ENCODE measurements at regions not wholly inside any gene's neighbourhood (a gene's known extent, or its start where the extent isn't known, plus 50 kb on each side); places are given as distances from the start of the nearest gene placed in this dataset.

- no peaks in the 10 kb centered on the region for H3K36me3 ChIP-seq (ENCODE audit: control insufficient read depth, insufficient read depth, low read length)
Observed at GRCh38 chr2:217505303-217505702, 497.5 kb downstream of the TNS1 start.

GRCh38 chr2:217501887-217502286, 500.9 kb downstream of the TNS1 start:
- Histone ChIP-seq H3K4me3 (ENCODE audit: low read depth, low read length) (no peak overlapping the region), H3K27ac (ENCODE audit: low read depth, low read length) (no peak overlapping the region), H3K27me3 (ENCODE audit: control insufficient read depth, insufficient read depth, low read length) (no peaks in the 10 kb centered on the region), H3K4me1 (ENCODE audit: control insufficient read depth, insufficient read depth, low read length) (no peaks in the 10 kb centered on the region), H3K9me3 (ENCODE audit: control insufficient read depth, insufficient read depth, low read length) (no peaks in the 10 kb centered on the region), H3K9ac (ENCODE audit: low read depth, low read length) (no peak overlapping the region), H3K36me3 (ENCODE audit: control insufficient read depth, insufficient read depth, low read length) (no peaks in the 10 kb centered on the region)

More at GRCh38 chr2:217505303-217505702, 497.5 kb downstream of the TNS1 start:
- Histone ChIP-seq H3K4me1 (ENCODE audit: control insufficient read depth, insufficient read depth, low read length) (no peaks in the 10 kb centered on the region), H3K4me3 (ENCODE audit: low read depth, low read length) (no peak overlapping the region), H3K9me3 (ENCODE audit: control insufficient read depth, insufficient read depth, low read length) (no peaks in the 10 kb centered on the region), H3K9ac (ENCODE audit: low read depth, low read length) (no peak overlapping the region), H3K27me3 (ENCODE audit: control insufficient read depth, insufficient read depth, low read length) (no peaks in the 10 kb centered on the region), H3K27ac (ENCODE audit: low read depth, low read length) (no peak overlapping the region)

- Histone ChIP-seq H3K27ac (ENCODE audit: low read depth, low read length) (no peak overlapping the region), H3K9ac (ENCODE audit: low read depth, low read length) (no peak overlapping the region), H3K4me3 (ENCODE audit: low read depth, low read length) (no peak overlapping the region), H3K4me1 (ENCODE audit: control insufficient read depth, insufficient read depth, low read length) (no peaks in the 10 kb centered on the region), H3K27me3 (ENCODE audit: control insufficient read depth, insufficient read depth, low read length) (no peaks in the 10 kb centered on the region), H3K9me3 (ENCODE audit: control insufficient read depth, insufficient read depth, low read length) (no peaks in the 10 kb centered on the region), H3K36me3 (ENCODE audit: control insufficient read depth, insufficient read depth, low read length) (no peaks in the 10 kb centered on the region)
Observed at GRCh38 chr2:217497843-217498377, 504.9 kb downstream of the TNS1 start.

- Histone ChIP-seq H3K4me1 (ENCODE audit: control insufficient read depth, insufficient read depth, low read length) (0 out of 2 replicates have a peak, but pooled peaks cover 5% of the 10 kb centered on the region), H3K27ac (ENCODE audit: low read depth, low read length) (no peak overlapping the region), H3K27me3 (ENCODE audit: control insufficient read depth, insufficient read depth, low read length) (no peaks in the 10 kb centered on the region), H3K36me3 (ENCODE audit: control insufficient read depth, insufficient read depth, low read length) (no peaks in the 10 kb centered on the region), H3K9me3 (ENCODE audit: control insufficient read depth, insufficient read depth, low read length) (no peaks in the 10 kb centered on the region), H3K9ac (ENCODE audit: low read depth, low read length) (no peak overlapping the region), H3K4me3 (ENCODE audit: low read depth, low read length) (no peak overlapping the region)
Observed at GRCh38 chr2:217494557-217494956, 508.2 kb downstream of the TNS1 start.

- no peaks in the 10 kb centered on the region for H3K36me3 ChIP-seq (ENCODE audit: control insufficient read depth, insufficient read depth, low read length)
- 0 out of 2 replicates have a peak, but pooled peaks cover 8% of the 10 kb centered on the region for H3K4me1 ChIP-seq (ENCODE audit: control insufficient read depth, insufficient read depth, low read length)
- no peak overlapping the region for H3K9ac ChIP-seq (ENCODE audit: low read depth, low read length)
- no peaks in the 10 kb centered on the region for H3K27me3 ChIP-seq (ENCODE audit: control insufficient read depth, insufficient read depth, low read length)
- H3K4me3 ChIP-seq (ENCODE audit: low read depth, low read length): no peak overlapping the region
- no peak overlapping the region for H3K27ac ChIP-seq (ENCODE audit: low read depth, low read length)
- H3K9me3 ChIP-seq (ENCODE audit: control insufficient read depth, insufficient read depth, low read length): no peaks in the 10 kb centered on the region
Observed at GRCh38 chr2:217491271-217491670, 511.5 kb downstream of the TNS1 start.

- no peak overlapping the region; the same call in 1 of the 2 replicates for H3K9ac ChIP-seq (ENCODE audit: low read depth, low read length)
- no peak overlapping the region for H3K27ac ChIP-seq (ENCODE audit: low read depth, low read length)
- H3K4me1 ChIP-seq (ENCODE audit: control insufficient read depth, insufficient read depth, low read length): 0 out of 2 replicates have a peak, but pooled peaks cover 8% of the 10 kb centered on the region
- H3K9me3 ChIP-seq (ENCODE audit: control insufficient read depth, insufficient read depth, low read length): no peaks in the 10 kb centered on the region
- H3K36me3 ChIP-seq (ENCODE audit: control insufficient read depth, insufficient read depth, low read length): no peaks in the 10 kb centered on the region
- no peak overlapping the region for H3K4me3 ChIP-seq (ENCODE audit: low read depth, low read length)
- H3K27me3 ChIP-seq (ENCODE audit: control insufficient read depth, insufficient read depth, low read length): no peaks in the 10 kb centered on the region
Observed at GRCh38 chr2:217489145-217489960, 513.4 kb downstream of the TNS1 start.

- Histone ChIP-seq H3K36me3 (ENCODE audit: control insufficient read depth, insufficient read depth, low read length) (no peaks in the 10 kb centered on the region), H3K27me3 (ENCODE audit: control insufficient read depth, insufficient read depth, low read length) (no peaks in the 10 kb centered on the region), H3K4me1 (ENCODE audit: control insufficient read depth, insufficient read depth, low read length) (peaks cover 6% of the 10 kb centered on the region), H3K4me3 (ENCODE audit: low read depth, low read length) (no peak overlapping the region), H3K9ac (ENCODE audit: low read depth, low read length) (no peak overlapping the region), H3K9me3 (ENCODE audit: control insufficient read depth, insufficient read depth, low read length) (no peaks in the 10 kb centered on the region), H3K27ac (ENCODE audit: low read depth, low read length) (no peak overlapping the region)
Observed at GRCh38 chr2:217484046-217484445, 518.7 kb downstream of the TNS1 start.

GRCh38 chr2:217482056-217482710, 520.6 kb downstream of the TNS1 start:
- no peak overlapping the region for H3K9ac ChIP-seq (ENCODE audit: low read depth, low read length)
- H3K4me3 ChIP-seq (ENCODE audit: low read depth, low read length): no peak overlapping the region
- H3K27me3 ChIP-seq (ENCODE audit: control insufficient read depth, insufficient read depth, low read length): no peaks in the 10 kb centered on the region
- no peaks in the 10 kb centered on the region for H3K9me3 ChIP-seq (ENCODE audit: control insufficient read depth, insufficient read depth, low read length)
- no peaks in the 10 kb centered on the region for H3K36me3 ChIP-seq (ENCODE audit: control insufficient read depth, insufficient read depth, low read length)
- no peak overlapping the region for H3K27ac ChIP-seq (ENCODE audit: low read depth, low read length)
- peaks cover 15% of the 10 kb centered on the region for H3K4me1 ChIP-seq (ENCODE audit: control insufficient read depth, insufficient read depth, low read length)

- Histone ChIP-seq H3K4me1 (ENCODE audit: control insufficient read depth, insufficient read depth, low read length) (peaks cover 15% of the 10 kb centered on the region), H3K27ac (ENCODE audit: low read depth, low read length) (no peak overlapping the region), H3K36me3 (ENCODE audit: control insufficient read depth, insufficient read depth, low read length) (no peaks in the 10 kb centered on the region), H3K27me3 (ENCODE audit: control insufficient read depth, insufficient read depth, low read length) (no peaks in the 10 kb centered on the region), H3K9ac (ENCODE audit: low read depth, low read length) (no peak overlapping the region), H3K9me3 (ENCODE audit: control insufficient read depth, insufficient read depth, low read length) (no peaks in the 10 kb centered on the region), H3K4me3 (ENCODE audit: low read depth, low read length) (no peak overlapping the region)
Observed at GRCh38 chr2:217481577-217481976, 521.2 kb downstream of the TNS1 start.

- Histone ChIP-seq H3K9me3 (ENCODE audit: control insufficient read depth, insufficient read depth, low read length) (no peaks in the 10 kb centered on the region), H3K4me1 (ENCODE audit: control insufficient read depth, insufficient read depth, low read length) (peaks cover 15% of the 10 kb centered on the region), H3K4me3 (ENCODE audit: low read depth, low read length) (no peak overlapping the region), H3K27ac (ENCODE audit: low read depth, low read length) (no peak overlapping the region), H3K27me3 (ENCODE audit: control insufficient read depth, insufficient read depth, low read length) (no peaks in the 10 kb centered on the region), H3K36me3 (ENCODE audit: control insufficient read depth, insufficient read depth, low read length) (no peaks in the 10 kb centered on the region), H3K9ac (ENCODE audit: low read depth, low read length) (no peak overlapping the region)
Observed at GRCh38 chr2:217479566-217479965, 523.2 kb downstream of the TNS1 start.
